ENCODE measurements at regions not wholly inside any gene's neighbourhood (a gene's known extent, or its start where the extent isn't known, plus 50 kb on each side); places are given as distances from the start of the nearest gene placed in this dataset.

DNA sequence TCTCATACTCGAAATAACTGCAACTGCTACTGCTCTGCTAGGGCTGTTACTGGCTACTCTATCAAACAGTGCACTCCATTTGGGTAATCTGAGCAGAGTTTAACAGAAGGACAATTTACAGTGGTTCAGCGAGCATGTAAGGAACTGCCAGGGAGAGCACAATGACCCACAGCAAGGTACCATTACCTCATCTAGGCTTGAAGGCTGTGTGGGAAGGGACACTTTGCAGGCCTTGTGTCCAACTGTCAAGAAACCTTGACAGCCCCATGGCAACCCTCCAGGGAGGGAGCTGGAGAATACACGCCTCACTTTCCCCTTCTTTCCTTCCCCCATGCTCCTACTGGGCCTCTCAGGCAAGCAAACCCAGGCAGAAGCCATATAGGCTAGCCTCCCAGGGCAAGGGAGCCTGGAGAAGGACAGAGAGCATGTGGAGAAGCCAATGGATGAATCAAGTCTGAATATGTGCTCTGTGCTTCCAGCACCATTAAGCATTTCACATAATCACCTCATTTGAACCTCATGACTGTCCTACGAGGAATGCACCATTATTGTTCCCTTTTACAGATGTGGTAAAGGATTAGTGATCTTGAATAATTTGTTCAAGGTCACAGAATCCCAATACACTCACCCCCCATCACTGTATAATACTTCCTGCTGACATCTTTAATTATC lies 49.9 kb upstream of the JAK2 start:
- Mint-ChIP-seq H3K4me1 (ENCODE audit: low read depth) (peaks cover 46% of the 10 kb centered on the region), H3K4me3 (no peak overlapping the region), H3K27ac (no peak overlapping the region), H3K9me3 (no peaks in the 10 kb centered on the region), H3K27me3 (no peaks in the 10 kb centered on the region), H3K36me3 (ENCODE audit: low read depth) (peaks cover 1% of the 10 kb centered on the region)
- no peak for DNase-seq
- POLR2A ChIA-PET = interaction anchor here (0.7 to 4.0 kb wide), 3 partner anchors 36 to 50 kb away, joined by 3 to 21 read pairs (median 5); partner anchors contain the start of gene JAK2
- TF ChIP-seq, protein P1, sequence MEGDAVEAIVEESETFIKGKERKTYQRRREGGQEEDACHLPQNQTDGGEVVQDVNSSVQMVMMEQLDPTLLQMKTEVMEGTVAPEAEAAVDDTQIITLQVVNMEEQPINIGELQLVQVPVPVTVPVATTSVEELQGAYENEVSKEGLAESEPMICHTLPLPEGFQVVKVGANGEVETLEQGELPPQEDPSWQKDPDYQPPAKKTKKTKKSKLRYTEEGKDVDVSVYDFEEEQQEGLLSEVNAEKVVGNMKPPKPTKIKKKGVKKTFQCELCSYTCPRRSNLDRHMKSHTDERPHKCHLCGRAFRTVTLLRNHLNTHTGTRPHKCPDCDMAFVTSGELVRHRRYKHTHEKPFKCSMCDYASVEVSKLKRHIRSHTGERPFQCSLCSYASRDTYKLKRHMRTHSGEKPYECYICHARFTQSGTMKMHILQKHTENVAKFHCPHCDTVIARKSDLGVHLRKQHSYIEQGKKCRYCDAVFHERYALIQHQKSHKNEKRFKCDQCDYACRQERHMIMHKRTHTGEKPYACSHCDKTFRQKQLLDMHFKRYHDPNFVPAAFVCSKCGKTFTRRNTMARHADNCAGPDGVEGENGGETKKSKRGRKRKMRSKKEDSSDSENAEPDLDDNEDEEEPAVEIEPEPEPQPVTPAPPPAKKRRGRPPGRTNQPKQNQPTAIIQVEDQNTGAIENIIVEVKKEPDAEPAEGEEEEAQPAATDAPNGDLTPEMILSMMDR (IDR thresholded peaks at IDR 0.05) = no peak
- ATAC-seq = no peak
- CTCF ChIA-PET = interaction anchor here (1.7 kb wide), 1 partner anchor 52 kb away, joined by 8 read pairs; no protein-coding TSS in a partner anchor
- intact Hi-C loops (cut with micrococcal nuclease) = loop anchor here (10.0 kb wide), 1 partner anchor 520 kb away; the partner anchor contains the start of gene CD274
